ACC112 (cell line): ENCODE measurements at regions not wholly inside any gene's neighbourhood (a gene's known extent, or its start where the extent isn't known, plus 50 kb on each side); places are given as distances from the start of the nearest gene placed in this dataset.

ENCODE experiments used
- H2AFZ ChIP-seq: fragments of 200-600 bp; sonication (generic); one replicate; pipeline ENCODE4 v1.6.0; 2017; ENCODE audit warnings: antibody characterized with exemption, low read length; ENCODE audit not compliant: unreplicated experiment
- H3K27ac ChIP-seq: fragments of 200-600 bp; sonication (generic); 2 replicates; pipeline ENCODE4 v1.5.1; 2014; ENCODE audit warnings: low read depth, mild to moderate bottlenecking, antibody characterized with exemption, low read length, moderate library complexity
- H3K27me3 ChIP-seq: fragments of 200-600 bp; sonication (generic); 2 replicates; pipeline ENCODE4 v1.6.1; 2014; ENCODE audit warnings: mild to moderate bottlenecking, antibody characterized with exemption, low read length, moderate library complexity, mixed read lengths; ENCODE audit not compliant: insufficient read depth
- H3K36me3 ChIP-seq: fragments of 200-600 bp; sonication (generic); 2 replicates; pipeline ENCODE4 v1.6.1; 2016; ENCODE audit warnings: mild to moderate bottlenecking, antibody characterized with exemption, low read length, moderate library complexity, mixed read lengths; ENCODE audit not compliant: insufficient read depth
- H3K4me1 ChIP-seq: fragments of 200-600 bp; sonication (generic); one replicate; pipeline ENCODE4 v1.6.1; 2016; ENCODE audit warnings: low read length, mixed read lengths; ENCODE audit not compliant: insufficient read depth, unreplicated experiment, control insufficient read depth
- H3K4me3 ChIP-seq: fragments of 200-600 bp; sonication (generic); 2 replicates; pipeline ENCODE4 v1.5.1; 2014; ENCODE audit warnings: mild to moderate bottlenecking, low read depth, low read length
- H3K79me2 ChIP-seq: fragments of 200-600 bp; sonication (generic); one replicate; pipeline ENCODE4 v1.6.0; 2016; ENCODE audit warnings: low read length; ENCODE audit not compliant: control insufficient read depth, unreplicated experiment, insufficient read depth

DNA sequence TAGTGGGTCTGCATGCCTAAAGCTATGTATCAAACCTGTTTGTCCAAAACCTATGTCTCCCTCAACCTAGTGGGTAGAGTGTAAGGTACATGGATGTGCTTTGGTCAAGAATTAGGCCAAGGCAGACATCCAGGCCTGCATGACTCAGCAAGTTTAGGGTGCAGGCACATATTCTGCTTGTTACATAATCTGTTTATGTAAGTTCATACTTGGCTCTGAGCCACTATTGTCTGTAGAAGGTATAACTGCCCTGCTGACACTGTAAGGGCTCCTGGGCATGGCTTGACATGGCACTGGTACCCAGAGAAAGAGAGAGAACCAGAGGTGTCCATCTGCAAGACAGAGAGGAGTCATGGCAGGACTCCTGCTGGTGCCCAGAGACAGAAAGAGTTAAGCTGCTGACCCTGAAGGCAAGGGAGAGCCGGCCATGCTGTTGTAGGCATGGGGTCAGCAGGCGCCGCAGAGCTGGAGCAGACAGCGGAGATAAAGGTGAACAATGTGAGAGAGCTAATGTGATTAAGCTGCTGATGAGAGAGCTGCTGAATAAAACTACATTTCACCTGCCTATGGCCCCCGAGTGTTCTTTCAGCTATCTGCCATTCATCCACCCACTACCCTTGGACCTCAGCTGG lies 118.5 kb upstream of the TMEM106B start:
- H3K27me3 ChIP-seq: peaks cover under 1% of the 10 kb centered on the region; the same call in 1 of the 2 replicates
- peaks cover 2% of the 10 kb centered on the region for H3K4me1 ChIP-seq
- no peak overlapping the region for H2AFZ ChIP-seq
- H3K79me2 ChIP-seq: no peaks in the 10 kb centered on the region
- no peaks in the 10 kb centered on the region for H3K36me3 ChIP-seq
- H3K4me3 ChIP-seq: no peak overlapping the region
- H3K27ac ChIP-seq: no peak overlapping the region

DNA sequence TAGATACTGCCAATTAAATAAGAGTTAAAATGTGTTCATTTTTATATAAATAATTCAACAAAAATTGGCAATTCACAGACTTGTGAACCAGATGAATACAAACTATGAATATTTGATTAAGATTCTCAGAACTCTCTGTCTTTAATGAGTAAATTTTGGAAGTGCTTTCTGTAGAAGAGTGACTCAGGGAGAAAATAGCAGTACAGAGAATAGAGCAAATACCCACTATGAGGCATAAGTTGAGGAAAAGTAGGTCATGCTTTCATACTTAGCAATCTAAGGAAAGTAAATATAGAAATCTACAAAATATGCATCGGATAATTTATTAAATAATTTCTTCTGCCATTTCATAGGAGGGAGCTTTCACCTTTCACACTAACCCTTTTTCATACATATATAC lies 117.7 kb upstream of the TMEM106B start:
- no peak overlapping the region for H3K27ac ChIP-seq
- no peak overlapping the region for H3K4me3 ChIP-seq
- H3K36me3 ChIP-seq: no peaks in the 10 kb centered on the region
- peaks cover 2% of the 10 kb centered on the region for H3K4me1 ChIP-seq
- H3K79me2 ChIP-seq: no peaks in the 10 kb centered on the region
- peaks cover 5% of the 10 kb centered on the region; the same call in 1 of the 2 replicates for H3K27me3 ChIP-seq
- no peak overlapping the region for H2AFZ ChIP-seq

DNA sequence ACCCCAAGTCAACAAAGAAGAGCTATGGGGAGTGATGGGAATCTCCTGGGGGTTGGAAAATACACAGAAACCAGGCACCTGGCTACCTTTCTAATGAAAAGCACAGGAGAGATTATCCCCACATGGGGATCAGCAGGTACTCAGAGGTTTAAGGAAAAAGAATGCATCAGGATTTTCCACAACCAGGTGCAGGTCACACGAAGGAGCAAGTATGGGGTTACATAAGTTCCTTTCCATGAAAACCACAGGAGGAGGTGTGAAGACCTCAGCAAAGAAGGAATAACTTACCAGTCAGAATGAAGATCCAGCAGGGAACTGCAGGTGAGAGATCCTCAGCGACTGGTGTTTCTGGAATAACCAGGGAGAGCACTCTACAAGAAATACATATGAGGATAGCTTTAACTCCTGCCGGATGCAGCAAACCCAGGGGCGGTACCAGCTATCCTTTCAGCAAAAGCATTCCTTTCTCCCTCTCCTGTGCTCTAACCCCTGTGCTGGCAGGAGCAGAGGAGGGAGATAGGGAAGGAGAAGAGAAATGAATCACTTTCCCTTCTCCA lies 116.7 kb upstream of the TMEM106B start:
- H3K36me3 ChIP-seq: no peaks in the 10 kb centered on the region
- no peak overlapping the region for H3K27ac ChIP-seq
- peaks cover 5% of the 10 kb centered on the region; the same call in 1 of the 2 replicates for H3K27me3 ChIP-seq
- no peaks in the 10 kb centered on the region for H3K79me2 ChIP-seq
- H3K4me3 ChIP-seq: no peak overlapping the region
- peaks cover 2% of the 10 kb centered on the region for H3K4me1 ChIP-seq
- H2AFZ ChIP-seq: no peak overlapping the region

DNA sequence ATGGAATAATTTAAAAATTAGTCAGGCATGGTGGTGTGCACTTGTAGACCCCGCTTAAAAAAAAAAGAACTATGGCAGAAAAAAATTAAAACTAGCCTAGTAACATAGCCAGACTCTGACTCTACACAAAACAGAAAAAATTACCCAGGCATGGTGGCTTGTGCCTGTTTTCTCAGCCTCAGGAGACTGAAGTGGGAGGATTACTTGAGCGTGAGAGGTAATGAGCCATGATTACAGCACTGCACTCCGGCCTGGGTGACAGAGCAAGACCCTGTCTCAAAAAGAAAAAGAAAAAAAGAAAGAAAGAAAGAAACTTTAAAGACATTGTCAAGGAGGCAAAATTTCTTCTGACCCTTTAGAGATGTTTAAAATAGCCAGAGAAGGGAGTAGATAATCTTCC lies 109.0 kb upstream of the TMEM106B start:
- H3K36me3 ChIP-seq: no peaks in the 10 kb centered on the region
- H3K27ac ChIP-seq: no peak overlapping the region
- H2AFZ ChIP-seq: no peak overlapping the region
- no peaks in the 10 kb centered on the region for H3K79me2 ChIP-seq
- peaks cover 10% of the 10 kb centered on the region; the same call in 1 of the 2 replicates for H3K27me3 ChIP-seq
- H3K4me3 ChIP-seq: no peak overlapping the region
- H3K4me1 ChIP-seq: no peaks in the 10 kb centered on the region

DNA sequence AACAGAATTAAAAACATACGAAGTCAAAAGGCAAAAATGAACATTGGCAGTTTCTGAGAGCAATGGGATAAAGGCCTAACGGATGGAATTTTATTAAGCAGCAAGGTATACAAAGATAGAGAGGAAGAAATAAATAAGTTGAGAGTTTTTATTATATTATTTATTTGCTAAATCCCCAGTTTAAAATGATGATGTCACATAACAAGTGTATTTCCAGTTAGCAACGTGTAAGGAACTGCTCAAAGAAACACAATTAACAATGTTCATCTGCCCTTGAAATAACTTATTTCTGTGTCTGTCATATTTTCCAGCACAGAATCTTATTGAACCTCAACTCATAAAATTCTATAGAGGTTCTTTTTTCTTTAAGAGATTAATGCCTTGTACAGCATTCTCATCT lies 108.6 kb upstream of the TMEM106B start:
- H3K27ac ChIP-seq: no peak overlapping the region
- H3K4me3 ChIP-seq: no peak overlapping the region
- no peak overlapping the region for H2AFZ ChIP-seq
- peaks cover 10% of the 10 kb centered on the region; the same call in 1 of the 2 replicates for H3K27me3 ChIP-seq
- H3K36me3 ChIP-seq: no peaks in the 10 kb centered on the region
- no peaks in the 10 kb centered on the region for H3K4me1 ChIP-seq
- no peaks in the 10 kb centered on the region for H3K79me2 ChIP-seq

DNA sequence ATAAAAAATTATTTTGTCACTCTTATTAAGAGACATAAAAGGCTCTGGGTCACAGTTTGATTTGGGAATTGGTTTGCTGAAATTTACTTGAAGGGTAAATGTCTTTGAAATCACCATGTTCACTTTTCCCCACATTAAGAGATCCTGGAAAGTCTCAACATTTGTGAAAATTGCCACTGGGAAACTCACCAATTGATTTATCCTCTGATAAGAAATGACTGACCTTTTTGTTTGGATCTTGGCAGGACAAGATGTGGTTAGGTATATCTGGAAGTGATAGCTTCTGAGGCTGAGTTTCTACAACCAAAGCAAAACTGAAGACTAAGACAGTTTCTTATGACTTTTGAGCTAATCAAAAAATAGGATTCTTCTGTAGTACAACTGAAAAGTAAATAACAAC lies 107.1 kb upstream of the TMEM106B start:
- Histone ChIP-seq H2AFZ (no peak overlapping the region), H3K27ac (no peak overlapping the region), H3K27me3 (peaks cover 4% of the 10 kb centered on the region; the same call in 1 of the 2 replicates), H3K79me2 (no peaks in the 10 kb centered on the region), H3K36me3 (no peaks in the 10 kb centered on the region), H3K4me1 (no peaks in the 10 kb centered on the region), H3K4me3 (no peak overlapping the region)

DNA sequence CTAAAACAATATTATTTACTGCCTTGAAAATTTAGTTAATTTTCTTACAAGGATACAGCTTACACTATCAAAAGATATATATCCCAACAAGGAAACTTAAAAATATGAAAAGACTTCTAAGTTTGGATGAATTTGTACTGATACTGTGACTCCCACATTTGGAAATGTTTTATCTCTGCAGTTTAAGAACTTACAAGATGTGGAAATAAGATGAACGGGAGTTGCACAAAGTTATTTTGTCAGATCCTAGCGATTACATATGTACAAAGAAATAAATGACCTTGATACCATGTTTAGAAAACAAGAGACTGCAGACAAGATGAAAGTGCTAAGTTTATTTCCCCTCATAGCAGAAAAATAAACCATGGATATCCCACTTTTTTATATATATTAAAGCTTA lies 103.7 kb upstream of the TMEM106B start:
- Histone ChIP-seq H2AFZ (no peak overlapping the region), H3K4me3 (no peak overlapping the region), H3K36me3 (no peaks in the 10 kb centered on the region), H3K27ac (no peak overlapping the region), H3K4me1 (no peaks in the 10 kb centered on the region), H3K79me2 (no peaks in the 10 kb centered on the region), H3K27me3 (peaks cover 12% of the 10 kb centered on the region)

DNA sequence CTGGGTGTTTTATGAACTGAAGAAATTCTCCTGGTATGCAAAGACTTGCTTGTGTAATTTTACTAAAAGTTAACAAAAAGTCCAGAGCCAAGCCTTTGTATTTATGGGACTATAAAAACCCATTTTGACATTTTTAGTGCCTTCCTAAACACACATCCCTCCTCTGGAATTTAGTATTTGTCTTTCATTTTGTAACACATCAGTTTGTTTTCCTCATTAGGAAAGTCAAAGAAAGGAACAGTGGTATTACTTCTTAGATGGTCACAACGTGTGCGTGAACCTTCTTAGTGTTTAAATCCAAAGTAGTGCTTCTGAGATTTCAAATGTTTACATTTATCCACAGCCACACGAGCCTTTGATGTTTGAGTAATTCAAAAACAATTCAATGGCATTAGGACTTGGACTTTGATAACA lies 103.2 kb upstream of the TMEM106B start:
- Histone ChIP-seq H3K4me3 (no peak overlapping the region), H3K36me3 (no peaks in the 10 kb centered on the region), H3K27me3 (peaks cover 17% of the 10 kb centered on the region), H3K79me2 (no peaks in the 10 kb centered on the region), H2AFZ (no peak overlapping the region), H3K4me1 (no peaks in the 10 kb centered on the region), H3K27ac (no peak overlapping the region)

DNA sequence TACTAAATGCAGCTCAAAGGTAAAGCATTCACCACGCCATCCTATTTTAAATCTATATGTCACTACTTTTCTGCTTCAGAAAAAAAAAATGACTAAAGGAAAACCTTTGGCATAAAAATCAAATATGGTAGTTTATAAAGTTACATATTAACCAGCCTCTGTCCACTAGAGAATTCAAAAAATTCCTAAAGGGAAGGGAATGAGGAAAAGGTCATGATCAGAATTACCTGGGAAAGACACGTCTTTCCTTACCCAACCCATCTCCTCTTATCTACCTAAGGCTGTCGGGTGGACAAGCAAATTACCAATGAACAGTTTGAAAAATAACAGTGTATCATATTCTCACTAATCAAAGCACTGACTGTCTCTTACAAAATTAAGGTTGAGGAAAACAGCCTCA lies 100.7 kb upstream of the TMEM106B start:
- H3K27me3 ChIP-seq: peaks cover 28% of the 10 kb centered on the region
- H3K79me2 ChIP-seq: no peaks in the 10 kb centered on the region
- no peak overlapping the region for H3K27ac ChIP-seq
- H3K4me3 ChIP-seq: no peak overlapping the region
- no peak overlapping the region for H2AFZ ChIP-seq
- H3K4me1 ChIP-seq: no peaks in the 10 kb centered on the region
- no peaks in the 10 kb centered on the region for H3K36me3 ChIP-seq

DNA sequence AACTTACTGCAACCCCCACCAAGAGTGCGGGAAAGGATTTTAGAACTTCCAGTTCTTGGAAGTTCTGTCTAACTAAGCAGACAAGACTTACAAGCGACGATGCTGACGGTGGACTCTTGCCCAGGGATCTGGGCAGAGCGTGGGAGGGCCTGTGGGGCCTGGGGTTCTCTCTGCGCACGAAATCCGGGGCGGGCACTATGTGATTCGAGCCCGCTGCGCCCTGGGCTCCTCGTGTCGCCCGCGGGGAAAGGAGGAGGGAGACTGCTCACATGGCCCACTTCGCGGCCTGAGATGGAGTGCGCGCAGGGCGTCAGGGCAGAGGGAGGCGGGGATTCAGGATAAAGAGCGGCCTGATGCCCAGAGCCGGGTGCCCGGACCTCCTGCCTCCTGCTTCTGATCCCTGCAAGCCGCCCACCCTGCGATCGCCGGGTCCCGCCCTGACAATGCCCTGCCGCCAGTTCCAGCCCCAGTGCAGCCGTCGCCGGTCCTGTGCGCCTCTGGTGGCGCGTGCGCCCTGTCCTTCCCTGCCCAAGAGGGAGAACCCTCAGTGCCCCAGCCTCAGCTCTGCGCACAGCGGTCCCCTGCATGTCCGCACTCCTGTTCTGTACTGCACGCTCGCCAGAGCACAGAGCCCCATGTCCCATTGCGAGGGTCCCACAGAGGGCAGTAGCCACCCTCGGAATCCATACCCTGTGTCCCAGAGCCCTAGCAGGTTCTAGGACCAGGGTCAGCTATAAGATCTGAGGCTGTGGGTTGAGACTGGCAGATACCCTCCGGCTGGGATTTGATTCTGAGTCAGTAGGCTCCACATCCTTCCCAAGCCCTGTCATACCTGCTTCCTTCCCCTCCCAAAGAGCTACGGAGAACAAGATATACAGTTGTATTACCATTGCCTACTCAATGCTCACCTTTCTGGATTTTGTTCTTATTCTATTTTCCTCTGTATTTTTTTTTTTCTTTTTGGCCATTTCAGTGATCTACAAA lies 99.4 kb upstream of the TMEM106B start:
- peaks cover 31% of the 10 kb centered on the region for H3K27me3 ChIP-seq
- H3K4me3 ChIP-seq: peak overlapping the region; percentile 80
- H3K79me2 ChIP-seq: no peaks in the 10 kb centered on the region
- no peaks in the 10 kb centered on the region for H3K36me3 ChIP-seq
- H3K4me1 ChIP-seq: no peaks in the 10 kb centered on the region
- H2AFZ ChIP-seq: peak overlapping the region; percentile 66
- no peak overlapping the region for H3K27ac ChIP-seq
